GM12872 (cell line): ENCODE measurements at regions not wholly inside any gene's neighbourhood (a gene's known extent, or its start where the extent isn't known, plus 50 kb on each side); places are given as distances from the start of the nearest gene placed in this dataset.

Source experiments
- CTCF ChIP-seq: IDR thresholded peaks from 3 replicates; pipeline ENCODE4 v1.5.1; 2011; ENCODE audit warnings: low read depth, mild to moderate bottlenecking, low read length, moderate library complexity; ENCODE audit not compliant: insufficient read depth

GRCh38 chr12:17301544-17301943 is 695.6 kb upstream of the LMO3 start:
- no peak for TF ChIP-seq CTCF

- TF ChIP-seq CTCF = no peak
Measured at GRCh38 chr12:17296882-17297281, 690.9 kb upstream of the LMO3 start.

- no peak for TF ChIP-seq CTCF
Measured at GRCh38 chr12:17286874-17287273, 680.9 kb upstream of the LMO3 start.

GRCh38 chr12:17284873-17285272 is 678.9 kb upstream of the LMO3 start:
- no peak for TF ChIP-seq CTCF

GRCh38 chr12:17283563-17283962 is 677.6 kb upstream of the LMO3 start:
- TF ChIP-seq CTCF = no peak

GRCh38 chr12:17278946-17279345 is 673.0 kb upstream of the LMO3 start:
- TF ChIP-seq CTCF = peak; percentile 56; the same call in 2 of the 3 replicates

GRCh38 chr12:17276196-17276595 is 670.2 kb upstream of the LMO3 start:
- TF ChIP-seq CTCF = no peak

- no peak for TF ChIP-seq CTCF
Measured at GRCh38 chr12:17266856-17267255, 660.9 kb upstream of the LMO3 start.
